ENCODE measurements at regions not wholly inside any gene's neighbourhood (a gene's known extent, or its start where the extent isn't known, plus 50 kb on each side); places are given as distances from the start of the nearest gene placed in this dataset.

GRCh38 chr2:120515759-120516678 is 170.1 kb downstream of the INHBB start:
- TF ChIP-seq CTCF (IDR thresholded peaks at IDR 0.05; ENCODE audit: poor library complexity): no peak
- no peak for TF ChIP-seq EZH2 (IDR thresholded peaks at IDR 0.05; ENCODE audit: borderline replicate concordance)

Measured in hepatocyte (in vitro differentiated cells).